K562 (cell line): ENCODE measurements at regions not wholly inside any gene's neighbourhood (a gene's known extent, or its start where the extent isn't known, plus 50 kb on each side); places are given as distances from the start of the nearest gene placed in this dataset.

Experiments
- ADNP ChIP-seq: fragments of 200-800 bp; sonication (Bioruptor generic); IDR thresholded peaks from 2 replicates; pipeline ENCODE4 v1.6.1; 2016; ENCODE audit warnings: missing genetic modification characterization, missing compliant biosample characterization
- ATF7 ChIP-seq: fragments of 450-650 bp; IDR thresholded peaks from 2 replicates; pipeline ENCODE4 v1.7.1; 2014; ENCODE audit warnings: mild to moderate bottlenecking, moderate library complexity
- ELF4 ChIP-seq: fragments of 450-650 bp; formaldehyde crosslinking; IDR thresholded peaks from 2 replicates; pipeline ENCODE4 v1.4.0; 2022; ENCODE audit warnings: missing genetic modification characterization
- ETS2 ChIP-seq: IDR thresholded peaks from 2 replicates; pipeline ENCODE4 v1.6.1; 2016; ENCODE audit warnings: borderline replicate concordance, missing genetic modification characterization, mild to moderate bottlenecking, moderate library complexity, missing compliant biosample characterization; ENCODE audit not compliant: poor library complexity, severe bottlenecking
- ETV5 ChIP-seq: sonication (generic); formaldehyde crosslinking; IDR thresholded peaks from 2 replicates; pipeline ENCODE4 v1.4.0; 2020; ENCODE audit warnings: low read depth, mild to moderate bottlenecking, missing genetic modification reagents
- FOSL1 ChIP-seq: fragments of 200-800 bp; sonication (Bioruptor generic); conservative IDR thresholded peaks from 2 replicates; pipeline ENCODE4 v1.6.1; 2016; ENCODE audit warnings: missing genetic modification characterization, missing compliant biosample characterization
- FOXA3 ChIP-seq, 2 experiments: fragments of 450-650 bp in 1 of 2; sonication (generic) in 1 of 2; formaldehyde crosslinking; IDR thresholded peaks in 1 of 2; conservative IDR thresholded peaks in 1 of 2; 2 replicates each; pipeline versions ENCODE4 v1.4.0 to v1.8.0; 2020 to 2022; ENCODE audit warnings: mild to moderate bottlenecking in 2 of 2, missing genetic modification reagents in 1 of 2
- GATA2 ChIP-seq: sonication (generic); formaldehyde crosslinking; IDR thresholded peaks from 2 replicates; pipeline ENCODE4 v1.4.0; 2020; ENCODE audit warnings: mild to moderate bottlenecking, missing genetic modification reagents
- HDAC1 ChIP-seq, 2 experiments: fragments of 450-650 bp; IDR thresholded peaks; 2 replicates each; pipeline ENCODE4 v1.6.1; 2016 to 2017; ENCODE audit warnings: inconsistent platforms in 1 of 2, mild to moderate bottlenecking in 1 of 2, moderate library complexity in 1 of 2
- HDAC3 ChIP-seq: fragments of 450-650 bp; IDR thresholded peaks from 2 replicates; pipeline ENCODE4 v1.6.1; 2018; ENCODE audit warnings: borderline replicate concordance, mild to moderate bottlenecking, moderate library complexity; ENCODE audit not compliant: partially characterized antibody
- MTA2 ChIP-seq: fragments of 450-650 bp; IDR thresholded peaks from 2 replicates; pipeline ENCODE4 v1.6.1; 2016; ENCODE audit warnings: low read depth
- NBN ChIP-seq: fragments of 450-650 bp; IDR thresholded peaks from 2 replicates; pipeline ENCODE4 v1.6.1; 2016; ENCODE audit warnings: low read depth, mild to moderate bottlenecking
- NCOR1 ChIP-seq: fragments of 450-650 bp; IDR thresholded peaks from 2 replicates; pipeline ENCODE4 v1.6.1; 2016; ENCODE audit warnings: mild to moderate bottlenecking, moderate library complexity
- PTTG1 ChIP-seq: fragments of 450-650 bp; IDR thresholded peaks from 2 replicates; pipeline ENCODE4 v1.6.1; 2016; ENCODE audit warnings: low read depth, mild to moderate bottlenecking, missing genetic modification characterization, missing compliant biosample characterization
- SMARCA4 ChIP-seq: fragments of 450-650 bp; IDR thresholded peaks from 2 replicates; pipeline ENCODE4 v1.6.1; 2016
- SMARCE1 ChIP-seq: fragments of 450-650 bp; IDR thresholded peaks from 2 replicates; pipeline ENCODE4 v1.7.1; 2016; ENCODE audit warnings: mild to moderate bottlenecking
- TCF3 ChIP-seq: sonication (generic); formaldehyde crosslinking; IDR thresholded peaks from 2 replicates; pipeline ENCODE4 v1.4.0; 2020; ENCODE audit warnings: mild to moderate bottlenecking, missing genetic modification reagents
- TCFL5 ChIP-seq: fragments of 250-450 bp; sonication (Bioruptor Pico); conservative IDR thresholded peaks from 2 replicates; pipeline ENCODE4 v1.6.1; 2021; ENCODE audit warnings: mild to moderate bottlenecking, moderate library complexity, matching md5 sums
- ZNF764 ChIP-seq: fragments of 250-450 bp; sonication (Bioruptor Pico); IDR thresholded peaks from 2 replicates; pipeline ENCODE4 v1.4.0; 2020; ENCODE audit warnings: low read depth, mild to moderate bottlenecking, moderate library complexity
- ZNF766 ChIP-seq: fragments of 200-800 bp; sonication (Bioruptor generic); conservative IDR thresholded peaks from 2 replicates; pipeline ENCODE4 v1.6.1; 2016; ENCODE audit warnings: missing genetic modification characterization, missing compliant biosample characterization
- TF ChIP-seq, protein P1 (sequence below): fragments of 450-650 bp; IDR thresholded peaks from 2 replicates; pipeline ENCODE4 v1.6.1; 2018; ENCODE audit not compliant: partially characterized antibody
- TF ChIP-seq, protein P2 (sequence below): fragments of 450-650 bp; formaldehyde crosslinking; IDR thresholded peaks from 2 replicates; pipeline ENCODE4 v1.4.0; 2022; ENCODE audit warnings: missing genetic modification characterization
- TF ChIP-seq, protein P3 (sequence below), 2 experiments: fragments of 450-650 bp; IDR thresholded peaks; 2 replicates each; pipeline ENCODE4 v1.6.1; 2016

DNA sequence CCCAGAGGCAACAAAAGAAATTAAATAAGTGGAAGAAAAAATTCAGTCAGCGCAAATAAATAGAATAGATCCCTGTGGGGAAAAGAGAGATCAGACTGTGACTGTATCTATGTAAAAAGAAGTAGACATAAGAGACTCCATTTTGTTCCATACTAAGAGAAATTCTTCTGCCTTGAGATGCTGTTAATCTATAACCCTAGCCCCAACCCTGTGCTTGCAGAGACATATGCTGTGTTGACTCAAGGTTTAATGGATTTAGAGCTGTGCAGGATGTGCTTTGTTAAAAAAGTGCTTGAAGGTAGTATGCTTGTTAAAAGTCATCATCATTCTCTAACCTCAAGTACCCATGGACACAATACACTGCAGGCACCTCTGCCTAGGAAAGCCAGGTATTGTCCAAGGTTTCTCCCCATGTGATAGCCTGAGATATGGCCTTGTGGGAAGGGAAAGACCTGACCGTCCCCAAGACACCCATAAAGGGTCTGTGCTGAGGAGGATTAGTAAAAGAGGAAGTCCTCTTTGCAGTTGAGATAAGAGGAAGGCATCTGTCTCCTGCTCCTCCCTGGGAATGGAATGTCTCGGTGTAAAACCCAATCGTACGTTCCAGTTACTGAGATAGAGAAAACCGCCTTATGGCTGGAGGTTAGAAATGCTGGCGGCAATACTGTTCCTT is 161.8 kb downstream of the GPX5 start (continued):
- peak; percentile 46 for TF ChIP-seq ETS2 (tag)
- peak; percentile 93 for TF ChIP-seq ELF4 (CRISPR knock-in tag)
- peak; percentile 42 for TF ChIP-seq ADNP (tag)
- peak; percentile 82 for TF ChIP-seq MTA2
- TF ChIP-seq ZNF764 (CRISPR knock-in tag), result 0 out of 2 replicates have a peak, but pooled peaks have one; percentile 30
- TF ChIP-seq ZNF766 (CRISPR knock-in tag), result peak; percentile 78
- peak; percentile 76 for TF ChIP-seq PTTG1 (tag)
- TF ChIP-seq FOSL1 (tag), result peak; percentile 26; the same call in 1 of the 2 replicates
- peak; percentile 55 to 97; a peak in 3 of 4 replicates for TF ChIP-seq FOXA3 (CRISPR knock-in tag; conservative IDR thresholded peaks at IDR 0.05 in 1 of 2, IDR thresholded peaks at IDR 0.05 in 1 of 2)
- TF ChIP-seq NCOR1, result peak; percentile 88
- TF ChIP-seq GATA2, result peak; percentile 93
- TF ChIP-seq, protein P1, sequence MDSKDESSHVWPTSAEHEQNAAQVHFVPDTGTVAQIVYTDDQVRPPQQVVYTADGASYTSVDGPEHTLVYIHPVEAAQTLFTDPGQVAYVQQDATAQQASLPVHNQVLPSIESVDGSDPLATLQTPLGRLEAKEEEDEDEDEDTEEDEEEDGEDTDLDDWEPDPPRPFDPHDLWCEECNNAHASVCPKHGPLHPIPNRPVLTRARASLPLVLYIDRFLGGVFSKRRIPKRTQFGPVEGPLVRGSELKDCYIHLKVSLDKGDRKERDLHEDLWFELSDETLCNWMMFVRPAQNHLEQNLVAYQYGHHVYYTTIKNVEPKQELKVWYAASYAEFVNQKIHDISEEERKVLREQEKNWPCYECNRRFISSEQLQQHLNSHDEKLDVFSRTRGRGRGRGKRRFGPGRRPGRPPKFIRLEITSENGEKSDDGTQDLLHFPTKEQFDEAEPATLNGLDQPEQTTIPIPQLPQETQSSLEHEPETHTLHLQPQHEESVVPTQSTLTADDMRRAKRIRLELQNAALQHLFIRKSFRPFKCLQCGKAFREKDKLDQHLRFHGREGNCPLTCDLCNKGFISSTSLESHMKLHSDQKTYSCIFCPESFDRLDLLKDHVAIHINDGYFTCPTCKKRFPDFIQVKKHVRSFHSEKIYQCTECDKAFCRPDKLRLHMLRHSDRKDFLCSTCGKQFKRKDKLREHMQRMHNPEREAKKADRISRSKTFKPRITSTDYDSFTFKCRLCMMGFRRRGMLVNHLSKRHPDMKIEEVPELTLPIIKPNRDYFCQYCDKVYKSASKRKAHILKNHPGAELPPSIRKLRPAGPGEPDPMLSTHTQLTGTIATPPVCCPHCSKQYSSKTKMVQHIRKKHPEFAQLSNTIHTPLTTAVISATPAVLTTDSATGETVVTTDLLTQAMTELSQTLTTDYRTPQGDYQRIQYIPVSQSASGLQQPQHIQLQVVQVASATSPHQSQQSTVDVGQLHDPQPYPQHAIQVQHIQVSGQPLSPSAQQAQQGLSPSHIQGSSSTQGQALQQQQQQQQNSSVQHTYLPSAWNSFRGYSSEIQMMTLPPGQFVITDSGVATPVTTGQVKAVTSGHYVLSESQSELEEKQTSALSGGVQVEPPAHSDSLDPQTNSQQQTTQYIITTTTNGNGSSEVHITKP, result peak; percentile 92
- TF ChIP-seq ETV5 (CRISPR knock-in tag), result peak; percentile 47; the same call in 1 of the 2 replicates
- TF ChIP-seq ATF7, result peak; percentile 77
- TF ChIP-seq HDAC3, result peak; percentile 72
- TF ChIP-seq, protein P2, sequence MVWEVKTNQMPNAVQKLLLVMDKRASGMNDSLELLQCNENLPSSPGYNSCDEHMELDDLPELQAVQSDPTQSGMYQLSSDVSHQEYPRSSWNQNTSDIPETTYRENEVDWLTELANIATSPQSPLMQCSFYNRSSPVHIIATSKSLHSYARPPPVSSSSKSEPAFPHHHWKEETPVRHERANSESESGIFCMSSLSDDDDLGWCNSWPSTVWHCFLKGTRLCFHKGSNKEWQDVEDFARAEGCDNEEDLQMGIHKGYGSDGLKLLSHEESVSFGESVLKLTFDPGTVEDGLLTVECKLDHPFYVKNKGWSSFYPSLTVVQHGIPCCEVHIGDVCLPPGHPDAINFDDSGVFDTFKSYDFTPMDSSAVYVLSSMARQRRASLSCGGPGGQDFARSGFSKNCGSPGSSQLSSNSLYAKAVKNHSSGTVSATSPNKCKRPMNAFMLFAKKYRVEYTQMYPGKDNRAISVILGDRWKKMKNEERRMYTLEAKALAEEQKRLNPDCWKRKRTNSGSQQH, result 0 out of 2 replicates have a peak, but pooled peaks have one; percentile 45
- peak; percentile 70; the same call in 1 of the 2 replicates for TF ChIP-seq NBN
- peak; percentile 95 for TF ChIP-seq TCF3 (CRISPR knock-in tag)
- TF ChIP-seq SMARCA4, result peak; percentile 98
- peak in 1 of 2 experiments; percentile 93; a peak in 2 of 4 replicates for TF ChIP-seq HDAC1 (IDR thresholded peaks at IDR 0.05)
- TF ChIP-seq TCFL5 (CRISPR knock-in tag), result 0 out of 2 replicates have a peak, but pooled peaks have one; percentile 10
- peak; percentile 99 for TF ChIP-seq SMARCE1
- TF ChIP-seq, protein P3, sequence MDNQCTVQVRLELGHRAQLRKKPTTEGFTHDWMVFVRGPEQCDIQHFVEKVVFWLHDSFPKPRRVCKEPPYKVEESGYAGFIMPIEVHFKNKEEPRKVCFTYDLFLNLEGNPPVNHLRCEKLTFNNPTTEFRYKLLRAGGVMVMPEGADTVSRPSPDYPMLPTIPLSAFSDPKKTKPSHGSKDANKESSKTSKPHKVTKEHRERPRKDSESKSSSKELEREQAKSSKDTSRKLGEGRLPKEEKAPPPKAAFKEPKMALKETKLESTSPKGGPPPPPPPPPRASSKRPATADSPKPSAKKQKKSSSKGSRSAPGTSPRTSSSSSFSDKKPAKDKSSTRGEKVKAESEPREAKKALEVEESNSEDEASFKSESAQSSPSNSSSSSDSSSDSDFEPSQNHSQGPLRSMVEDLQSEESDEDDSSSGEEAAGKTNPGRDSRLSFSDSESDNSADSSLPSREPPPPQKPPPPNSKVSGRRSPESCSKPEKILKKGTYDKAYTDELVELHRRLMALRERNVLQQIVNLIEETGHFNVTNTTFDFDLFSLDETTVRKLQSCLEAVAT (IDR thresholded peaks at IDR 0.05), result peak in 1 of 2 experiments; percentile 67; a peak in 1 of 4 replicates
